Renal cortical epithelial cell (primary cell): ENCODE measurements at regions not wholly inside any gene's neighbourhood (a gene's known extent, or its start where the extent isn't known, plus 50 kb on each side); places are given as distances from the start of the nearest gene placed in this dataset.
A peak's percentile ranks its signal among the peaks of the same experiment; 100 is the strongest.

Source experiments
- DNase-seq: peaks from one replicate; pipeline ENCODE4 v3.0.0-alpha.2; 2011; ENCODE audit warnings: low read depth

- DNase-seq = no peak
Observed at GRCh38 chrX:68927178-68927577, 98.4 kb downstream of the EFNB1 start.

DNA sequence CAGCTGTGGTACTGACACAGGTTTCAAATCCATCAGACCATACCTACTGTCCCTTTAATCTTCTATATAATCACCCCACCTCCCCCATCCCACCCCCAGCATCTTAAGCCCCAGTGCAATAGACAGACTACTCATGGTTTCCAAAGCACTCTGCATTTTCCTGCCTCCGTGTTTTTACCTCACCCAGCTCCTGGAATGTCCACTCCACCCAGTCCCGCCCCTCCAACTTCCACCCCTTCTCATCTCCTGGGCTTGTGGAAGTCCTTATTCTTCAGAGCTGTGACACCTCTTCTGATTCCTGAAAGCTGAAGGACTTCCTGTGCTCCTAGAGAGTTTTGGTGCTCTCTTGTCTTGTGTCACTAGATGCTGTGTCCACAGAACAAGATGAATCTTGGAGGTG, 94.3 kb downstream of the EFNB1 start:
- no peak for DNase-seq

GRCh38 chrX:68922013-68922412, 93.2 kb downstream of the EFNB1 start:
- no peak for DNase-seq

- no peak for DNase-seq
Observed at GRCh38 chrX:68920561-68920960, 91.7 kb downstream of the EFNB1 start.

- no peak for DNase-seq
Observed at GRCh38 chrX:68919707-68920106, 90.9 kb downstream of the EFNB1 start.

- DNase-seq = no peak
Observed at GRCh38 chrX:68918202-68918601, 89.4 kb downstream of the EFNB1 start.

DNA sequence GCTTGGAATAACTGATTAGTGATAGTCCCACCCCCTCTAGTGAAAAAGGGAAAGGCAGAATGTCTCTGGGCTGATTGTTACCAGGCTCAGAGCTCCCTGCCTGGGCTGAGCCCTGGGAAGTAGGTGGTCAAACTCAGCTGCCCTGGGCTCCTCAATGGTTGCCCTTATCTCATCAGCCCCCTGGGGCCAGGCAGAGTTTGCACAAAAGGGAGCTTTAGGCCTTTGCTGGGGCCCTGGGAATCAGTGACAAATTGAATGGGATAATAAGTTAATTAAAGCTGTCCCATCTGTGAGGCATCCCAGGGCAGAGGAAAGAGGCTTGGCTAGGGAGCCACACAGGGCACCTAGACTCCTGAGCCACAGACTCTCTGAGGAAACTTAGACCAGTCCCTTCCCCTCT, 89.0 kb downstream of the EFNB1 start:
- DNase-seq = no peak

GRCh38 chrX:68916891-68917290, 88.1 kb downstream of the EFNB1 start:
- DNase-seq = no peak

GRCh38 chrX:68915778-68916177, 87.0 kb downstream of the EFNB1 start:
- peak; percentile 35 for DNase-seq

GRCh38 chrX:68914479-68914946, 85.7 kb downstream of the EFNB1 start:
- no peak for DNase-seq

DNA sequence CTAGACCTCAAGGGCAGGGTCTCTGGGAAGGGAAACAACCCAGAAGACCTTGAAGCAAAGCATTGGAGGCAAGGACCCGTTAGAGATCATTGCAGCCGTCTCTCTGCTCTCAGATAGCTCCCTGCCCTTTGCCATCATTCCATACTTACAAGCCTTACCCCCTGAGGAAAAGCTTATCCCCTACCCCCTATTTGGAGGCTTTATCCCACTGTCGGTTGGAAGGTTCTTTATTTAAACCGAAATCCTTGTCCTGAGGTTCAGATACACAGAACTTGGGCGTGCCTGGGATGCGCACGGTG, 84.4 kb downstream of the EFNB1 start:
- no peak for DNase-seq

GRCh38 chrX:68912113-68912512, 83.3 kb downstream of the EFNB1 start:
- DNase-seq = no peak

DNA sequence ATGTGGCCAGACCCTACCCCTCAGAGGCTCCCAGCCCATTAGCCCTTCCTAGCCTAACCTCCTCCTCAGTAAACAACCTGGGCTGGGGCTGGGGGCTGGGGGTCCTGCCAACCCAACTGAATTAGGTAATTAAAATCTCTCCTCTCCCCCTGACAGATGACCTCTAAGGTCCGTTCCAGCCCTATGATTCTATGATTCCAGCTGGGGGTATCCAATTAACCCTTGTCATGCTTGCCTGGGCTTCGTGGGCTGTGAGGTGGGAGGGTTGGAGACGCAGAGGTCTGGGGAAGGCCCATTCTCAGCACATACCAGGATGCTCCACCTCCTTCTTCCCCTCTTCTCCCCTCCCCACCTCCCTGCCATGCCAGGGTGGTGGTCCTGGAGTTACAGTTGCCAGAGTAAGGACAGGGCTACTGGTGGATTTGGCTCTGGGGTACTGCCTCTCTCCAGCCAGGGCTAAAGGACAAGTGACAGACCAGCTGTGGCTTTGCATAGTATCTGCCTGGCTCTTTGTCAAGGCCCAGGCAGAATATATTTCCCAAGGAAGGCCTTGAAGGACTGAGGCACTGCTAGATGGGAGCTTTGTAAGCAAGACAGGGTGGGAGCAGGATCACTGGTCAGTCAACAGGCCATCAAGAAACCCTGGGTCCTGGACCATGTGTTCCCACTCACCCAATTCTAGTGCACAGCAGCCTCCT, 82.1 kb downstream of the EFNB1 start:
- no peak for DNase-seq

DNA sequence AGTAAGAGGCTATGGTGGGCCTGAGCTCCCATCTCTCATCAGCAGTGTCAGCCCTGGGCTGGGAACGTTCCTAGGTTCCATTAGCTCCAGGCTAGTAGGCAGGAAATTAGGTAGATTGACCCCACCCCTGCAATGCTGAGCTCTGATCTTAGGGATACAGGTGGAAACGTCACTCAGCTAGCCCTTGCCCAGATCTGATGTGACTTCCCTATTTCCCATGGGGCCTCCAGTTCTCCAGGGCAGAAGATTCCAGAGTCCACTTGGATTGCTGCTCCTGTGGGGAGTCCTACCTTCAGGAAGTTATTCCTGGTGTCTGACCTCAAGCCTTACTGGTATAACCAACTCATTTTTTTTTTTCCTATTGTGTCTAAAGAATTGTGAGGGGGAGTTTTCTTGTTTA, 81.1 kb downstream of the EFNB1 start:
- no peak for DNase-seq

DNA sequence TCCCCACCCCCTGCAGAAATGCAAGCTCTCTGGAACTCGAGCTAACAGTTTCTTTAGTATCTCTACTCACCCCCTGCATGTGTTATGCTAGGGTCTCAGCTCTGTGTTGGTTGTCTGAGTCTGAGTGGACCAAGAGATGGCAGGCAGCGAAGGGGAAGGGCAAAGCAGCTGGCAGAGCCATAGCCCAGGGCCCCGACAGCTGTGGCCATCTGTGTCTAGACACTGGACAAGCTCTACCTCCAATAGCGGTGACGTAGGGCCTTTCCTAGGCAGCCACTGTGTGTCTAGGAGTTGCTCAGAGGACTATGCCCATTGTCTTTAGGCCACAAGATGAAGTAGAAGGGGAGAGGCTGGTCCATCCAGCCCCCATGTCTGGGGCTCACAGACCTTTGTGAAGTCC, 79.2 kb downstream of the EFNB1 start:
- DNase-seq = no peak

GRCh38 chrX:68902706-68903504, 74.1 kb downstream of the EFNB1 start:
- DNase-seq = peak; percentile 13

DNA sequence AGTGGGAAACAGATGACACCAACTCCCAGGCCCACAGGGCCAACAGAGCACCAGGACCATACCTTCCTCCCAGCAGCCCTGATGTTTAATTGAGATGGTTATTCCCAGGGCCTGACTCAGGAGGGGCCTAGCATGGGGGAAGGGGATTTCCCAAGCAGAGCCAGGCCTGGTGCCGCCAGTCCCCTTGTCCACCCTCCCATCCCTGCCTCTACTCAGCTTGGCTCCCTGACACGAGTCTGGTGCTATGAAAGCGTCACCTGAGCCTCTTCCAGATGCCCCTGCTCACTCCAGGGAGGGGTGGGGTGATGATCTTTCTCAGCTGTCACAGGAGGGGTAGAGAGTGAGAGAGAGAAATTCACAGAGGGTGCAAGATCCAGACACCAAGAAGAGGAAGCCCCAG, 72.7 kb downstream of the EFNB1 start:
- DNase-seq = no peak

DNA sequence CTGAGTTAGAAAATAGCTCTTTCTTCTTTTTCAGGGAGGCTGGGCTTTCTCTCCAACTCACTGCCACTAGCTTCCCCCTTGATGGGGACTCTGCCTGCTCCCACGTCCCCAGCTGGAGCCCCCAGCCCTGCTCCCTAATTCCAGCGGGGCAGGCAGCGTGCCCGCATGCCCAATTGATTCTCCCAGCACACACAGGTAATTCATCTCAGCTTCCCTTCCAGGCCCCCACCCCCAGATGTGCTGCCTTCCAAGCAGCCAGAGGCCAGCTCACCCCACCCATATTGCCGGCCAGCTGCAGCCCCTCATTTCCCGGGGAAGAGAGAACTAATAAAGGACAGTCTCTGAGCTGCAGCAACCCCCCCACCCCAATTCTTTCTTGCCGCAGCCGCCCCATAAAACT, 69.8 kb downstream of the EFNB1 start:
- no peak for DNase-seq

DNA sequence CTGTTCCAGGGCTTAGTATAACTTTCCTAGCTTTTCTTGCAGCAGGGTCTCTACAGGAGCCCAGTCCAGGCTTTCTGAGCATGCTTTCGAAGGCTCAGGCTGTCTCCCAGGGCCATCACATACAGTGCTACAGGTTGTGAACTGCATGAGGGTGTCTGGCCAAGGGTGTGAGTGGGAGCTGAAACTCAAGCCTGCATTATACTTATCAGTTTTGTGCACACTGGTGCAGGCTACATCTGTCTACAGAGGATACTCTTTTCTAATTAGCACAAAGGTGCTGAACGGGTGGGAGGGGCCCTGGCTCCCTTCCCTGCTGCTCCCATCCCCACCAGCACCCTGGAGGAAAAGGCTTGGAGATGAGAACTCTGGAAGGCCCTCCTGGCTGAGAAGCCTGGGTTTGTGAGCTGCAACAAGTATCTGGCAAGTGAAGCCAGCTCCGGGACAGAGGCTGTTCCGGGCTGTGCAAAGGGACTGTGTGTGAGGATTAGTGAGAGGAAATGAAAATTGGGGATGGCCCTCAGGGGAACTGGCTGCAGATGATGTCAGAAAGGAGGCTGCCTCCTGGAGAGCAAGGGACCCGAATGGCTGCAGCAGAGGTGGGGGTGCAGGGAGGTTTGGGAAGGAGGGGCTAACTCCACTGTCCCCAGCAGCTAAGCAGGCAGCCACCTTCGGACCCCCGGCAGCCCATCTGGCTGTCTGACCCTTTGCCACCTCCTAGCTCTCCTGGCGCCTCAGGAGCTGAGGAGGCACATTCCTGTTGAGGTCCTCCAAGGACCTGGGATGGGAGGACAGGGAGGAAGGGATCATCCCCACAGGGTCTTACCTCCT, 68.5 kb downstream of the EFNB1 start:
- no peak for DNase-seq

- DNase-seq = no peak
Observed at GRCh38 chrX:68896581-68896980, 67.8 kb downstream of the EFNB1 start.

DNA sequence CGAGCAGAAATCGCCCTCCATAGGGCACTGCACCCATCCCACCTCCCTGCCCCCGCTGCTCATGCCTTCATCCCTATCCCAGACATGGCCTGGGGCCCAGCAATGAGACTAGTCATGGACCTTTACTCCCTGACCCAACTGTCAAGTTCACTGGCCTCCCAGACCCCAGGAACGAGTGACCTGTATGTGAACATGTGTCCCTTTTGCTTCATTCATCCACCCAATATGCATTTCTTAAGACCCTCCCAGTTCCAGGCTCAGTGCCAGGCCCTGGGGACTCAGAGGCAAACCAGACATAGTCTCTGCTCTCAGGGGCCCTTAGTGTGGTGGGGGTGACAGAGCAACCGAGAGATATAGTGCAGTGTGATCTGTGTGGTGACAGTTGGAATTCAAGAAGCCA, 67.0 kb downstream of the EFNB1 start:
- DNase-seq = no peak

GRCh38 chrX:68895341-68895755, 66.5 kb downstream of the EFNB1 start:
- peak; percentile 85 for DNase-seq
